Caki2 (cell line): ENCODE measurements at regions not wholly inside any gene's neighbourhood (a gene's known extent, or its start where the extent isn't known, plus 50 kb on each side); places are given as distances from the start of the nearest gene placed in this dataset.

Experiments used
- DNase-seq: peaks from one replicate; pipeline ENCODE4 v3.0.0-alpha.2; 2015; ENCODE audit warnings: low read depth
- in situ Hi-C: cut with HindIII; loops from 2 replicates; pipeline ENCODE4 v1.10.0; 2016; ENCODE audit warnings: low sequenced_read_pairs, low pct_unique_long_range_greater_than_20kb, mixed read lengths

- in situ Hi-C loops, result no loop called here
- DNase-seq, result peak; percentile 30
These were observed 471.8 kb upstream of the PRMT6 start for GRCh38 chr1:106584676-106585075.

DNA sequence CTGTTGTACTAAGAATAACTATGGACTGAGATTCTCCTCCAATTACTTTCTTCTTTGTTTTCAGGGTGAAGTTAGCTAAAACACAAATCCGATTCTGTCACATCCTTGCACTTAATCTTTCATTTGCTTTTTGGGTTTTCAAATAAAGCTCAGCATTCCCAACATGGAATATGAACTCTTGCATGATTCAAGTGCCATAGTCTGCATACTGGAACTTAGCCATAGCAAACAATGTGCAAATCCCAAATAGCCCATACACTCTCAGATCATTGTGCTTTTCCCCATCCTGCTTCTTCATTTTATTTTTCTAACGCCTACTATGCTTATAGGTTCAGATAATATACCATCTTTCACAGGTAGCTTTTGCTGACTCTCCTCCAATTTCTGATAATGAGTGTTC is 455.8 kb upstream of the PRMT6 start:
- DNase-seq, result no peak
- in situ Hi-C loops, result no loop called here

DNA sequence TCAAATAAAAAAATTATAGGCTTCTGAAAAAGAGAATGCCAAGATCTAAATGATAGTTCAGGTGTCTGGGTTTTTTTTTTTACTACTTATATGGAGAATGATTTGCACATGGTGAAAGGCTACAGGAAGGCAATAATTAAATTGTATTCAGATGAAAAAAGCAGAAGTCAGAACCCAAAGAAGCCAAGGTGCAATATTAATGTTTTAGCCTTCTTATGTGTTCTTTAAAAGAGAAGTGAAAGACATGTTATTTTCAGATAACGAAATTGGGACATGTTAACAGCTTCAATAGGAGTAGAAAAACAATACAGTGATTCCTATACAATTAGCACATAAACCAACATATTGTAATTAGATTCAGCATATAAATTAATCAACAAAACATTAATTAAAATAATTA is 452.9 kb upstream of the PRMT6 start:
- DNase-seq, result no peak
- in situ Hi-C loops, result no loop called here

GRCh38 chr1:106608841-106609240 is 447.6 kb upstream of the PRMT6 start:
- DNase-seq, result no peak
- in situ Hi-C loops, result no loop called here

- DNase-seq, result no peak
- in situ Hi-C loops, result no loop called here
These were observed 443.4 kb upstream of the PRMT6 start for GRCh38 chr1:106613068-106613467.

DNA sequence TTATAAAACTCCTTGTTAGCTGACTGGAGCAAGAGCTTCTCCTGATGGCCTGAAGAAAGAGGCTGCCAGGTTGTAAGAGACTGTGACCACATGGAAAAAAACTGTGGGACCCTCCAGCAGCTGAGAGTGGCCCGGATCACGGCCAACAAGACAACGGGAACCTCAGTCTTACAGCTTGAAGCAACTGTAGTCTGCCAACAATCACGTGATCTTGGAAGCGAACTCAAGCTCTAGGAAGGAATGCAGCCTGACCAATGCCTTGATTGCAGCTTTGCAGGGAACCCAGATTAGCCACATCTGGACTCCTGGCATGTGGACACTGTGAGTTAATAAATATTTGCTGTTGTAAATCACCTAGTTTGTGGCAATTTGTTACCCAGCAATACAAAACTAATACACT is 442.6 kb upstream of the PRMT6 start:
- in situ Hi-C loops, result no loop called here
- no peak for DNase-seq

DNA sequence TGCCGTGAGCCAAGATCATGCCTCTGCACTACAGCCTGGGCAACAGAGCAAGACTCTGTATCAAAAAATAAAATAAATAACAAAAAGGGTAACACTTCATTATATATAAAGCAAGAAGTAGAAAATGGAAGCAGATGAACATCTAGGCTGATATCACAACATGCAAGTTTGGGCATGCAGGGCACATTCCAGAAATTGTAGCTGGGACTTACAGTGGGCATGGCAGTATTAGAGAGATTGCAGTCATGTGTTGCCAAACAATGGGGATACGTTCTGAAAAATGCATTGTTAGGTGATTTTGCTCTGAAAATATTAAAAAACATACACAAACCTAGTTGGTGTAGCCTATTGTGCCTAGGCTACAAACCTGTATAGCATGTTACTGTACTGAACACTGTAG is 441.0 kb upstream of the PRMT6 start:
- in situ Hi-C loops, result no loop called here
- no peak for DNase-seq

GRCh38 chr1:106619080-106619826 is 437.2 kb upstream of the PRMT6 start:
- DNase-seq, result no peak
- in situ Hi-C loops, result no loop called here

- DNase-seq, result no peak
- in situ Hi-C loops, result no loop called here
These were observed 436.7 kb upstream of the PRMT6 start for GRCh38 chr1:106619827-106620134.

DNA sequence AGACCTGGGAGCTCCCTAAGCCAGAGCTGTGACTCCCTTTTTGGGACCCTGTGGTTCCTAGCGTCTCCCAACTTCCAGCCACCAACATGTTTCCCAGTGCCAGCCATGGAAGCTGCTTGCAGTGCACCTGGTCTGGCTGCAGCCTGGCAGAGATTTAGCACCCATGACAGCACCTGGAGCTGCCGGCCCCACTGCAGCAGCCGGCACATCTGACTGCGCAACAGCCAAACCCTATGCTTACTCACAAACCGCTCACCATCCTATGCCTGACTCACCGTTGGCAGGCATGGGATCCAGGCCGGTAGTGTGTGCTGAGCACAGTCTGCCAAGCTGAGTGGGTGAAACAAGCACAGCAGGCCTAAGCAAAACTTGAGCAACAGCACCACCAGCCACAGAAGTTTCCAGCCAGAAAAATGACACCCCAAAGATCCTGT is 435.9 kb upstream of the PRMT6 start:
- in situ Hi-C loops, result no loop called here
- peak; percentile 81 for DNase-seq

DNA sequence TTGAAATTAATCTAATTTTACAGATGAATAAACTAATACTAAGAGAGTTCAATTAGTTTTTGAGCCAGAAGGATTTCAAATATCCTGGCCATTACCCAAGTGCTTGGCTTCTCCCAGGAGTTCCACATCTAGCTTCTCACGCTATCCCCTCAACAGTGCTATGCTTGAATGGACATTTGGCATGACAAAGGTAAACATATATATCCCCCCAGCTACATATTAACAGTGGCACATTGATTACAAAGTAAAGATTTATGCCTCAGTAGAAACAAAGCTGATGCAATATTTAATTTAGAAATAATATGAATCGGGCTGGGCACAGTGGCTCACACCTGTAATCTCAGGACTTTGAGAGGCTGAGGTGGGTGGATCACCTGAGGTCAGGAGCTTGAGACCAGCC is 434.6 kb upstream of the PRMT6 start:
- DNase-seq, result peak; percentile 73
- in situ Hi-C loops, result no loop called here

GRCh38 chr1:106637566-106637965 is 418.9 kb upstream of the PRMT6 start:
- in situ Hi-C loops, result no loop called here
- DNase-seq, result no peak

DNA sequence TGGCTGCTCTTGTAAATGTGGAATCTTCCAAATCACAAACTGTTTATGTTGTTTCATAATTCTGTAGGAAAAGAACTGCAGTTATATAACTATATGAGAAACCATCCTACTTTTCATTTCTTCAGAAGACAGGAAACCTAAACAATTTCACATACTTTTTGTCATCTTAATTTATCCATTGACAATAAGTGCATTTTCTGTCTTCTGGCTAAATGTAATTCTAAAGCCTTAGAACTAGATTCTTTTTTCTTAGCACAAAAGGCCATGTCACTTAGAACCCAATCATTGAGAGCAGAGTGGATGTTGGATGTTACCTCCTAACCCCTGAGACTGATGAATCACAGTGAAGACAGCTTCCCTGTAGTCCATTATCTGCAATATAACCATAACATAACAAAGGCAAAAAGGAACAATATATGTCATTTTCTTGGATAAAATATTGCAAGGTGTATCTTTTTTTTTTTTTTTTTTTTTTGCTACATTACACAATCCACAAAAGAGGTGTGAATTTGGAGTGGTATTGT is 410.2 kb upstream of the PRMT6 start:
- in situ Hi-C loops, result no loop called here
- DNase-seq, result no peak

DNA sequence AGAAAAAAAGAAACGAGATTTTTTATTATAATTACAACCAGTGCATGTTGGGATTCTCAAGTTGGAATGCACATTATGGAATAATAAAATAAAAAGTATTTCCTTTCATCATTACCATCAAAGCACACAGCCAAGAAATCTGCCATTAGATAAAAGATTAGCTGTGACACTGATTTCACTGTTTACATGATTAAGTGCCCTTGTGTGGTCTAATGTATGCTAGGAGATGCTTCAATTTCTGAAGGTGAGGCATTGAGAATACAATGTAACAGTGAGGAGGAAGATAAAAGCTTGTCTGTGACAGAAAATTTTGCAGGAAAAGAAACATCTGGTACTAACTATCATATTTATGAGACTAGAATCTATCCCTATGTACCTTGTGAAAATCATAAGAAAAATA is 409.7 kb upstream of the PRMT6 start:
- DNase-seq, result no peak
- in situ Hi-C loops, result no loop called here

DNA sequence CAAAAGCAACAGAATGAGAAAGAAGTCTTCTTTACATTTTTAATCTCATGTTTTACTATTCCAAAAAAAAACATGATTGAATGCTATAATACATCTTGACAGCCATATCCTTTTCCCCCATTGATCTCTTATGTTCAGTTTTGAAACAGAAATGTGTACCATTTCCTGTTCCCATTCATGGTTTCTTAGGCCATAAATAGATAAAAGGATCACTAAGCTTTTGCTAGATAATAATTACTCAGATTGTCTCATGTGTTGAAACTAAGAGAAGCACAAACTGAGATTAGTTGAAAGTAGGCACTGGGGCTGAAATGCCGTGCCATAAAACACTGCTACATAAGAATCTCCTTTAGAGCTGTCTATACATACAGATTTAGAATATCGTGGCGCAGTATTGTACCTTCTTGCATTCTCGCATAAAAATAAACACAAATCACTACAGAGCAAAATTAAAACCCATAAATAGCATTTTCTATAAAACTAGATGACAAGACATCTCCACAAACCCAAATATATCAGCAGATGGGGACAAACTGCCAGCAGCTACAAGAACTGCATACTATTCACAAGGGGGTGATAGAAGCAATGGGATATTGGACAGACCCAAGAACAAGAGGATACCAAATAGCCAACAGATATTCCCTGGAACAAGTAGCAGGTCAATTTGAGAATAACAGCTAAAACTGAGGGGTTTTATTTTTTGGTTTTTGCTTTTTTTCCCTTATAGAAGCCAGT is 405.3 kb upstream of the PRMT6 start:
- no peak for DNase-seq
- in situ Hi-C loops, result no loop called here

DNA sequence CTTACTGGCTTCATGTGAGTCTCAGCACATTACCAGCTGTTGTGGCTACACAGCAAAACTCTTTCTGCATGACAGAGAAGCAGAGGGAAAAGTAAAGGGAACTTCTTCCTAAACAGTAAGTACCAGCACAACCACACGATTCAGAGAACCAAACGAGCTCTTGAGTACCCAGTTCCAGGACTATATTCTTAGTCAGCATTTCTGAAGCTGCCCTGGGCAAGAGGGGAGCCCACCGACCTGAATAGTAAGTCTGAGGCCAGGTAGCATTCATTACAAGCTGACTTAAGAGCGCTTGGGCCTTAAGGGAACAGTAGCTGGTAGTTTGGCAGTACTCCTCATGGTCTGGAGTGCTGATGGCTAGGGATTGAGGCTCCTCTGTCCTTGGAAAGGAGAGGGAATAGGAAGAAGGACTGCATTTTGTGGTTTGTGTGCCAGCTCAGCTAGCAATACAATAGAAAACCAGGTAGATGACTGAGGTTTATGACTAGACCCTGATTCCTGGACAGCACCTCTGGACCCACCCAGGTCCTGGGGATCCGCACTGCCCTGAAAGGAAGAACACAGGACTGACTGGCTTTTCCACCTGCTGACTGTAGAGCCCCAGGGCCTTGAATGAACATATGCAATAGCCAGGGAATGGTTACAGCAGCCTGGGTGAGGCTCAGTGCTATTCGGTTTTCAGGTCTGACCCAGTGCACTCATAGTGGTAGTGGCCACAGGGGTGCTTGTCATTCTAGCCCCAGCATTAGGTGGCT is 396.8 kb upstream of the PRMT6 start:
- in situ Hi-C loops, result no loop called here
- DNase-seq, result no peak

- in situ Hi-C loops, result no loop called here
- DNase-seq, result no peak
These were observed 380.9 kb upstream of the PRMT6 start for GRCh38 chr1:106675558-106675957.

DNA sequence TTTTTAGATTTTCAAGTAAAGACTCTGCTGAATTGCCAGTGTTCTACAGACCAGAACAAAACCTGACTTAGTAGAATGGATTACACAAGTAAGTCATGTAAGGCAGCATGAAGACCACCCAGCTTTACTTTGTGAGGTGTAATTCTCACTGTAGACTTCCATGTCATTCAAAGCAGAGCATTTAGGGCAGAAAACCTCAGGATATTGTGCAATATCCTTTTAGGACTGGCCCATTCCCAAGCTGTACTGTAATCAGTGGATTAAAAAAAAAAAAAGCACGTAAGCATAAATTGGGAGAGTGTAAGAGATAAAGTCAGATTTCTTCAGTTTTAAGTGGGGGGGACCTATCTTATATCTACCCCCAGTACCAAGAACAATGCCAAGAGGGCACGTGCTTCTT is 380.5 kb upstream of the PRMT6 start:
- DNase-seq, result no peak
- in situ Hi-C loops, result no loop called here

GRCh38 chr1:106677181-106677580 is 379.3 kb upstream of the PRMT6 start:
- no peak for DNase-seq
- in situ Hi-C loops, result no loop called here
